Ammon's horn (tissue), 1 donor: ENCODE measurements at regions not wholly inside any gene's neighbourhood (a gene's known extent, or its start where the extent isn't known, plus 50 kb on each side); places are given as distances from the start of the nearest gene placed in this dataset.
A peak's percentile ranks its signal among the peaks of the same experiment; 100 is the strongest.
"Not testable (repeated sequence)": the region's sequence is repeated elsewhere in the genome, so short reads cannot be mapped to it uniquely, and the experiment has no call there.

Source experiments
- DNase-seq: peaks from one replicate; pipeline ENCODE4 v3.0.0-alpha.2; 2016; ENCODE audit warnings: low spot score

DNA sequence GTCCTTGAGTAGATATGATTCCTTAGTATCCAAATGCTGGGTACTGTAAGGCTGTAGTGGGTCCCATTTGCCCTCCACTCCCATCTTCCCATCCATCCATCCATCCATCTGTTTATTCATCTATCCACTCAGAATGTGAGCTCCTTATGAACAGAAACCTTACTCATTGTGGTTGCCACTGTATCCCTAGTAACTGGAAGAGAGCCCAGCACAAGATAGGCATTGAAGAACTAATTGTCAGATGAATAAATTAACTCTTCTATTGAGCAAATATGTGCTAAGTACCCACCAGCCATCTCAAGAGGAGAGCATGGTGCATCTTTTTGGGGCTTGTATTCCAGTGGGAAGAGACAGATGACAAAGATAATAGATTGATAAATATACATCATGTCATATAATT, 86.4 kb upstream of the SEZ6L start:
- DNase-seq: peak; percentile 68

DNA sequence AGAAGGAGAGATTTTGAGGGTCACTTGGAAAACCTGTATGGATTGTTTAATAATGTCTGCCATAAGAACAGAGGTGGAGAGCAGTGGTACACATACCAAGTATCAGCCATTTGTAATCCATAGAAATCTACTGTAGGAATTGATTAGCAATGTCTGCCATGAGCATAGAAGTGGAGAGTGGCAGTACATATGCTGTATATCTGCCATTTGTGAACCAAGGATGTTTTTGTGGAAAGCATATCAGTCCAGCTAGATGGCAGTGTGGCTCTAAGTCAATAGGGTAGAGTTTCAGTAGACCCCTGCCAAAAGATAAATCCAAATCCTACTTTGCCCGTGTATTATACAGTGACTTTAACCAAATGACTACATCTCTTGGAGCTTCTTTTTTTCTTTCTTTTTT, 82.9 kb upstream of the SEZ6L start:
- peak; percentile 47 for DNase-seq

DNA sequence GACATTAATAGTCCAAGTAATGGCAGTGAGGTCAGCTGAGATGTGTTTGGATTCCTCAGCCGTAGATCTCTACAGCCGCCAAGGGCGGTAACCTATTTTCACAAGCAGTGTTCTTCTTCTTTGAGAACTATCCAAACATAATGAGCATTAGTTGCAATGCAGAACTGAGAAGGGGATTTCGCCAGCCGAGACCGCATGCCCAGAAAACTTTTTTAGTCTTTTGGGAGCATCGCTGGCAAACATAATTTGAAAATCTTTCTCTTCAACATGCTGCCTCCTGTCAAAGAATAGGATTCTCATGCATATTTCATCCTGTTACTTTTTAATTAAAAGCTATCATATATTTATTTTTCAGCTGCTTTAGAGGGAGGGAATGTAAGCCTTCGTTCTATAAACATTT, 81.4 kb upstream of the SEZ6L start:
- no peak for DNase-seq

DNA sequence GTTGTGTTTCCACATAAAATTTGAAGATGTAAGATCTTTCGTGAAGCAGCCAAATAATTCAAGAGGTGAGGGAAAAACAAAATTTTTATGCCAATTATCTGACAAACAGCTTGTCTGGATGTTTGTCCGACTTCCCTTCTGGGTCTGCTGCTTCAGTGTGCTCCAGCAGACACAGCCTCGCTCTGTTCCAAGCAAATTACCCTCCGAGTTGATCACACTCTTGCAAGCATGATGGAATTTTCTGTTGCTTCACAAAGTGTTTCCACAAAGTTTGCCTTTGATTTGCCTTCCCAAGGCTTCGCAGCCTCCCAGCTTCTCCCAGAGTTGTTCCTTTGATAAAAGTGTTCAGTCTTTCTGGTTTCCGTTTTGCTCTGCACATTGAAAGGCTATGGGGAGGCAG, 78.4 kb upstream of the SEZ6L start:
- peak; percentile 13 for DNase-seq

DNA sequence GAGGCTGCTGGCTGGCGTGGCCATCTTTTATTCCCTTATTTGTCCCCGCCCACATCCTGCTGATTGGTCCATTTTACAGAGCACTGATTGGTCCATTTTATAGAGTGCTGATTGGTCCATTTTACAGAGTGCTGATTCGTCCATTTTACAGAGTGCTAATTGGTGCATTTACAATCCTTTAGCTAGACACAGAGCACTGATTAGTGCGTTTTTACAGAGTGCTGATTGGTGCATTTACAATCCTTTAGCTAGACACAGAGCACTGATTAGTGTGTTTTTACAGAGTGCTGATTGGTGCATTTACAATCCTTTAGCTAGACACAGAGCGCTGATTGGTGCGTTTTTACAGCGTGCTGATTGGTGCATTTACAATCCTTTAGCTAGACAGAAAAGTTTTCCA, 74.8 kb upstream of the SEZ6L start:
- not testable (repeated sequence) for DNase-seq

DNA sequence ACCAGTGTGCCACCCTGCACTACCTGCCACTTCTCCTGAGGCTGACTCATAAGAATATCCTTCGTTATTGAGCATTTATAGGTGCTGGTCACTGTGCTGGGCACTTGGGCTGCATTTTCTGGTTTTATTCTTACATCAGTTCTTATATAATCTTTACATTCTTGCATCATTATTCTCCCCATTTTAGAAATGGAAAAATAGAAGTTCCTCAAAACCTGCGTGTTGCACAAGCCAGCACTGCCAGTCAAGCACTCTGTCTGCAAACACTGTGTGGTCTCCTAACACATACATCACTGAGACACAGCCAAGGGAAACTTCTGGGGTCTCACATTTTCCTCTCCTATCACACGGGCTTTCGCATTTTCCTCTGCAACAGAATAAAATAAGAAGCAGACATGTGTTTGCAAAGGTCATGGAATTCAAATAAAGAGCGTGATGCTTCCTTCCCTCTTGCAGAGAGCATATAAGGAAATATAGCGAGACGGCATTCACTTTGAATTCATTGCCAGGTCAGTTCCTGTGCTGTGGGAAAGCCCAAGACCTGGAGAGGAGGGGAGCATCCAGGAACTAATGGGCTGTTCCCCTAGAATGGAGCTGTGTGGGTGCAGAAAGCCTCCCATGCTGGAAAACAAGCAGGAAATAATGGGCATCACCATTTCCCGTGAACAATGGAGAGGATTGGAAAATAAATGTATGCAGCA, 73.9 kb upstream of the SEZ6L start:
- no peak for DNase-seq

DNA sequence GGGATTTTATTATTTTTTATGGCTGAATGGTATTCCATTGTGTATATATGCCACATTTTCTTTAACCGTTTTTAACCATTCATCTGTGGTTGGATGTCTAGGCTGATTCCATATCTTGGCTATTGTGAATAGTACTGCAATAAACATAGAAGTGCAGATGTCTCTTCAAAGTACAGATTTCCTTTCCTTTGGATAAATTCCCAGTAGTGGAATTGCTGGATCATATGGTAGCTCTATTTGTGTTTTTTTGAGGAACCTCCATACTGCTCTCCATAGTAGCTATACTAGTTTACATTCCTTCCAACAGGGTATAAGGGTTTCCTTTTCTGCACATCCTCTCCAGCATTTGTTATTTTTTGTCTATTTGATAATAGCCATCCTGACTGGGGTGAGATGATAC, 71.9 kb upstream of the SEZ6L start:
- no peak for DNase-seq

DNA sequence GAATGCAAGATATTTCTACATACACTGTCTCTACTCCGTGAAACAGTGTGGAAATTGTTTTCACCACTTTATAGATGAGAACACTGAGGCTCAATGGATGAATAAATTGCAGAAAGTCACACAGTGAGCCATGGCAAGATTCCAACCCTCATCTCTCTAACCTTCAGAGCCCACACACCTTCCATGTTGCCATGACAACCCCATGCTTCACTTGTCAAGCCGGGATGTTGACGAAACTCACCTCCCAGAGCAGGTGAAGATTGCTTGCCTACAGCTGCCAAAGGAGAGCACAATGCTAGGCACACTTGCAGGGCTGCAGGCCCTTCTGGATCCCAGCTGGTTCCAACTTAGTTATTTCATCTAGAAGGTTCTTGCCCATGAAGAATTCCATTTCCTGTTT, 71.4 kb upstream of the SEZ6L start:
- DNase-seq: no peak

DNA sequence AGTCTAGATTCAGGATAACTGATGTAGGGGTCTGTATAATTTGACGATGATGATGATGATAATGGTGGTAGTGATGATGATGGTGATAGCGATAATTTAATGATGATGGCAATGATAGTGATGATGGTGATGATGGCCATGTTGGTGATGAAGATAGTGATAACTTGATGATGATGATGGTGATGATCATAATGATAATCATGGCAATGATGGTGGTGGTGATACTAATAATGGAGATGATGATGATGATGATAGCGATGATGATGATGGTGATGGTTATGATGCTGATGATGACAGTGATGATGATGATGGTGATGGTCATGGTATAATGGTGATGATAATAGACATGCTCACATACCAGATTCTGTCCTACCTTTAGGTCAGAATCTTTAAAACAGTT, 66.2 kb upstream of the SEZ6L start:
- no peak for DNase-seq

DNA sequence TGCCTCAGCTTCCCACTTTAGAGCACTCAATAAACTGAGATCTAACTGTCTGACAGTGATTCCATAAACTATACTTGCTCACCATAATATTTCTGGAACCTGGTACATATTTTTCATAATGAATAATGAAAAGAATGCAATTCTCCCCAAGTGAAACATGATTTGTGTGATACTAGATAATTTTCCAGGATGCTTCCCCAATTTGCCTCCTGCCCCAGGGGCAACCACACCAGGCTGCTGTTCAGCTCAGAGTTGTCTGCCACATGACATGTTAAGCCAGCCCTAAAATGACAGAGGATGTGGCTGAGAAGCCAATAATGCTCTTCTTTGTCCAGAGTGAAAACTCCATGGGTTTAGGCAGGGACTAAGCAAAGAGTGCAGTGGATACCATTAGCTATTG, 62.9 kb upstream of the SEZ6L start:
- DNase-seq: no peak

DNA sequence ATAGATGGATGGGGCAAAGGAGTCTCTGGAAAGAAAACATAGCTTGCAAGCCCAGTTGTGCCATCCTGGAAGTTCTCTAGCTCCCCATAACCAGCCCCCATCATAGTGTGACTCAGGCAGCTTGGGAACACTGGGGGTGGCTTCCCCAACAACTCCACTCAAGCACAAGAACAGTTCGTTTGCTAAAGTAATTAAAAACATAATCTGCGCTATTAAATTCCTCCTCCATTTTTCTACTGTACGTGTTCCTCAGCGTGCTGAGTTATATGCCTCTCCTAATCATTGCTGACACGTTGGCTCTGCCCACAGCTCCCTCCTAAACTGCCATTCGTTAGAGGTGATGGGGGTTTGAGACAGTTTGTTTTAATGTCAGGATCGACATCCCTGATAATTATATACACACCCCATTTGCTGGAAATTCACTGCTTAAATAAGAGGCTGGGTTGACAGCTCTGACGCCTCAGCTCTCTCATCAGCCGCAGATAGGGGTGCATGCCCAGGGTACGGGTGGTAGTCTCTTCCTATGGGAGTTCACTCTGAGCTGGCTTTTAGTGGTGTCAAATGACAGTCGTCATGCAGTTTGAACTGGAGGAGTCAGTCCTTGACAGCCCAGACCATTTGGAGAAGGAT, 59.5 kb upstream of the SEZ6L start:
- DNase-seq: peak; percentile 72

DNA sequence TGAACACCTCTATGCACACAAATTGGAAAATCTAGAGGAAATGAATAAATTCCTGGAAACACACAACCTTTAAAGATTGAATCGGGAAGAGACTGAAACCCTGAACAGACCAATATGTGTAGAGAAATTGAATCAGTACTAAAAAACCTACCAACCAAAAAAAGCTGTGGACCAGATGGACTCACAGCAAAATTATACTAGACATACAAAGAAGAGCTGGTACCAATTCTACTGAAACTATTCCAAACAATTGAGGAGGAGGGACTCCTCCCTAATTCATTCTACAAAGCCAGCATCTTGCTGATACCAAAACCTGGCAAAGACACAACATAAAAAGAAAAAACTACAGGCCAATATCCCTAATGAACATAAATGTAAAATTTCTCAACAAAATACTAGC, 54.4 kb upstream of the SEZ6L start:
- peak; percentile 9 for DNase-seq

DNA sequence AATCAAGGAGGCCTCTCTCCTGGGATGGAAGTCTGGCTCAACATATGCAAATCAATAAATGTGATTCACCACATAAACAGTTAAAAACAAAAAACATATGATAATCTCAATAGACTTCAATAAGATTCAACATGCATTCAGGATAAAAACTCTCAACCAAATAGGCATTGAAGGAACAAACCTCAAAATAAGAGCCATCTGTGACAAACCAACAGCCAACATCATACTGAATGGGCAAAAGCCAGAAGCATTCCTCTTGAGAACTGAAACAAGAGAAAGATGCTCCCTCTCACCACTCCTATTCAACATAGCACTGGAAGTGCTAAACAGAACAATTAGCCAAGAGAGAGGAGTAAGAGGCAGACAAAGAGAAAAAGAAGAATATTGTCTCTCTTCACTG, 54.0 kb upstream of the SEZ6L start:
- peak; percentile 12 for DNase-seq
